ENCODE measurements at regions not wholly inside any gene's neighbourhood (a gene's known extent, or its start where the extent isn't known, plus 50 kb on each side); places are given as distances from the start of the nearest gene placed in this dataset.

- no peak for DNase-seq
- Histone ChIP-seq H3K9me3 (no peaks in the 10 kb centered on the region), H3K27ac (no peak overlapping the region), H3K27me3 (no peaks in the 10 kb centered on the region), H3K4me3 (no peak overlapping the region), H3K4me1 (no peaks in the 10 kb centered on the region), H3K36me3 (no peaks in the 10 kb centered on the region)
- no peak for ATAC-seq
- WGBS, 4 donors = 92 to 96% (median 95%) methylated on average over 3 of the region's 3 CpGs
- TF ChIP-seq, protein P1, sequence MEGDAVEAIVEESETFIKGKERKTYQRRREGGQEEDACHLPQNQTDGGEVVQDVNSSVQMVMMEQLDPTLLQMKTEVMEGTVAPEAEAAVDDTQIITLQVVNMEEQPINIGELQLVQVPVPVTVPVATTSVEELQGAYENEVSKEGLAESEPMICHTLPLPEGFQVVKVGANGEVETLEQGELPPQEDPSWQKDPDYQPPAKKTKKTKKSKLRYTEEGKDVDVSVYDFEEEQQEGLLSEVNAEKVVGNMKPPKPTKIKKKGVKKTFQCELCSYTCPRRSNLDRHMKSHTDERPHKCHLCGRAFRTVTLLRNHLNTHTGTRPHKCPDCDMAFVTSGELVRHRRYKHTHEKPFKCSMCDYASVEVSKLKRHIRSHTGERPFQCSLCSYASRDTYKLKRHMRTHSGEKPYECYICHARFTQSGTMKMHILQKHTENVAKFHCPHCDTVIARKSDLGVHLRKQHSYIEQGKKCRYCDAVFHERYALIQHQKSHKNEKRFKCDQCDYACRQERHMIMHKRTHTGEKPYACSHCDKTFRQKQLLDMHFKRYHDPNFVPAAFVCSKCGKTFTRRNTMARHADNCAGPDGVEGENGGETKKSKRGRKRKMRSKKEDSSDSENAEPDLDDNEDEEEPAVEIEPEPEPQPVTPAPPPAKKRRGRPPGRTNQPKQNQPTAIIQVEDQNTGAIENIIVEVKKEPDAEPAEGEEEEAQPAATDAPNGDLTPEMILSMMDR (IDR thresholded peaks at IDR 0.05) = no peak
- no peak for TF ChIP-seq POLR2A (IDR thresholded peaks at IDR 0.05)
- intact Hi-C loops (cut with DNase I) = no loop called here
Observed at GRCh38 chr5:112668911-112669310, 68.8 kb upstream of the APC start.

DNA sequence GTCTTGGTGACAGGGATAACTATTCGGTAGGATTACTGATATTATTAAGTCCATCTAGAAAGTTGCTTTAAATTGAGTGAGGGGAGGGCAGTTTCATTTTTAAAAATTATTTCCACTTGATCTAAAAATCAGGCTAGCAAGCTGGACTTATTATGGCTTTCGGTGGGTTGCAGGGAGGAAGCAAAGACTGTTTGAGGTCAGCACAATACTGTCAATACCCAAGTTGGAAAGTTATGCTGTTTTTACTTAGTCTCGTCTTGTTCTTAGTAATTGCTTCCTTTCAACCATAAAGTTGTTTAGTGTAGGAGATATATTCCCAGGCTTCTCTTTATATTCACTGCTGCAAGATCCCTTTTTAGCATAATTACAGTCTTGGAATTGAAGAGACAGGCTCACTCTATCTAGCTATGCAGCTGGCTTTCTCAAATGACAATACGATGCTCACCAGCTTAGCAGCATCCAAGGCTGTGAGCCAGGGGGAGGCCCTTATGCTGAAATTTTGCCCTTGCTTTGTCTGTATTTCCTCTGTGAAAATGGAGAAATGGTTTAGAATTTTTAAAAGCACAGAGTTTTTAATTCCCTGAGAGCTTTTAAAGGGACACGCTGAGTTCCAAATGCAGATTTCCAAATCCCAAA lies 68.2 kb upstream of the APC start:
- no peak for DNase-seq
- 70 to 78% (median 78%) methylated on average over 5 of the region's 5 CpGs for WGBS, 4 donors
- Histone ChIP-seq H3K4me3 (no peak overlapping the region), H3K36me3 (no peaks in the 10 kb centered on the region), H3K4me1 (no peaks in the 10 kb centered on the region), H3K27me3 (no peaks in the 10 kb centered on the region), H3K9me3 (no peaks in the 10 kb centered on the region), H3K27ac (no peak overlapping the region)
- intact Hi-C loops (cut with DNase I) = no loop called here
- TF ChIP-seq, protein P1 (IDR thresholded peaks at IDR 0.05) = no peak
- no peak for TF ChIP-seq POLR2A (IDR thresholded peaks at IDR 0.05)
- ATAC-seq = no peak

DNA sequence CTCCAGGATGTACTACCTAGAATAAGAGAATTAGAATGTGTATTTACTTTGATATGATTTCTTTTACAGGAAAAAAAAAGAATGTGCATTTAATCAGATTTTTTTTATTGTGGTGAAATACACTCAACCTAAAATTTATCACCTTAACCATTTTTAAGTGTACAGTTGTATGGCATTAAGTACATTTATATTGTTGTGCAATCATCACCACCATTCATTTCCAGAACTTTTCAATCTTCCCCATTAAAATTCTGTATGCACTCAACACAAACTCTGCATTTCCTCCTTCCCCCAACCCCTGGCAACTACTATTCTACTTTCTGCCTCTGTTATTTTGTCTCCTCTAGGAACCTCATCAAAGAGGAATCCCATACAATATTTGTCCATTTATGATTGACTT lies 66.0 kb upstream of the APC start:
- no peak for TF ChIP-seq POLR2A (IDR thresholded peaks at IDR 0.05)
- TF ChIP-seq, protein P1 (IDR thresholded peaks at IDR 0.05) = no peak
- H3K36me3 ChIP-seq = no peaks in the 10 kb centered on the region
- no peak overlapping the region for H3K4me3 ChIP-seq
- DNase-seq = no peak
- no peak overlapping the region for H3K27ac ChIP-seq
- H3K4me1 ChIP-seq = no peaks in the 10 kb centered on the region
- no peaks in the 10 kb centered on the region for H3K9me3 ChIP-seq
- no peak for ATAC-seq
- intact Hi-C loops (cut with DNase I) = no loop called here
- H3K27me3 ChIP-seq = no peaks in the 10 kb centered on the region

- no peak for TF ChIP-seq POLR2A (IDR thresholded peaks at IDR 0.05)
- TF ChIP-seq, protein P1 (IDR thresholded peaks at IDR 0.05) = no peak
- ATAC-seq = no peak
- Histone ChIP-seq H3K36me3 (no peaks in the 10 kb centered on the region), H3K27ac (no peak overlapping the region), H3K27me3 (no peaks in the 10 kb centered on the region), H3K4me3 (no peak overlapping the region), H3K9me3 (no peaks in the 10 kb centered on the region), H3K4me1 (peaks cover 0 to 33% (median 17%) of the 10 kb centered on the region in 12 donors)
- WGBS, 4 donors = 70 to 76% (median 73%) methylated on average over 1 of the region's 1 CpG
- DNase-seq = no peak
- intact Hi-C loops (cut with DNase I) = loop anchor here in 1 of 10 donors (5.0 to 10.0 kb wide), 2 partner anchors 39 to 127 kb away; no protein-coding TSS in a partner anchor
Observed at GRCh38 chr5:112681481-112681908, 56.2 kb upstream of the APC start.

Data from heart left ventricle (tissue), 16 donors.